Transverse colon (tissue), 4 donors: ENCODE measurements at regions not wholly inside any gene's neighbourhood (a gene's known extent, or its start where the extent isn't known, plus 50 kb on each side); places are given as distances from the start of the nearest gene placed in this dataset.

Source experiments
- DNase-seq: peaks from one replicate; pipeline ENCODE4 v3.0.0-alpha.2; 2019
- H3K27ac ChIP-seq, 4 donors: fragments of 200-600 bp; sonication (generic); 2 replicates each; pipeline ENCODE4 v1.5.1; 2016 to 2018; ENCODE audit warnings: inconsistent platforms in 4 of 4
- H3K27me3 ChIP-seq: fragments of 200-600 bp; sonication (generic); 2 replicates; pipeline ENCODE4 v1.5.1; 2017; ENCODE audit warnings: inconsistent platforms
- H3K36me3 ChIP-seq, 4 donors: fragments of 200-600 bp; sonication (generic); 2 replicates each; pipeline ENCODE4 v1.5.1; 2017 to 2019; ENCODE audit warnings: inconsistent platforms in 4 of 4
- H3K4me1 ChIP-seq, 4 donors: fragments of 200-600 bp; sonication (generic); 2 replicates each; pipeline ENCODE4 v1.5.1; 2017 to 2020; ENCODE audit warnings: inconsistent platforms in 4 of 4
- H3K4me3 ChIP-seq, 4 donors: fragments of 200-600 bp; sonication (generic); 1 replicate in 1 of 4; 2 replicates in 3 of 4; pipeline versions ENCODE4 v1.5.1 to v1.6.1; 2017 to 2019; ENCODE audit warnings: inconsistent platforms in 4 of 4
- H3K9me3 ChIP-seq, 2 donors: fragments of 200-600 bp; sonication (generic); 2 replicates each; pipeline ENCODE4 v1.5.1; 2017 to 2019; ENCODE audit warnings: inconsistent platforms in 2 of 2
- CTCF ChIP-seq, 5 experiments: fragments of 200-600 bp in 3 of 5; fragments of 450-650 bp in 2 of 5; sonication (generic) in 3 of 5; IDR thresholded peaks; 1 replicate in 2 of 5; 2 replicates in 3 of 5; pipeline ENCODE4 v1.5.1; 2016 to 2017; ENCODE audit warnings: antibody characterized with exemption in 5 of 5, inconsistent platforms in 3 of 5, mild to moderate bottlenecking in 2 of 5, moderate library complexity in 1 of 5
- EP300 ChIP-seq: sonication (generic); formaldehyde crosslinking; IDR thresholded peaks from one replicate; pipeline ENCODE4 v1.6.1; 2017; ENCODE audit warnings: antibody characterized with exemption, low read depth
- POLR2A ChIP-seq: fragments of 450-650 bp; IDR thresholded peaks from one replicate; pipeline ENCODE4 v1.6.1; 2016; ENCODE audit warnings: antibody characterized with exemption, mild to moderate bottlenecking, moderate library complexity
- POLR2AphosphoS5 ChIP-seq, 3 donors: sonication (generic); formaldehyde crosslinking; IDR thresholded peaks; one replicate each; pipeline ENCODE4 v1.6.1; 2016; ENCODE audit warnings: antibody characterized with exemption in 3 of 3
- WGBS, 2 donors: methylation state at CpG; one replicate each; pipeline ENCODE4 v1.1.5; 2018; ENCODE audit warnings: low coverage in 1 of 2; 5-methylcytosine and 5-hydroxymethylcytosine counted together
- in situ Hi-C, 4 donors: fragments of 200-750 bp; cut with MboI; loops; one replicate each; pipeline versions ENCODE4 v1.15.0 to v1.15.1; 2017; ENCODE audit warnings: low sequenced_read_pairs in 3 of 4, low pct_ligation_motif_present in 1 of 4, low pct_unique_long_range_greater_than_20kb in 1 of 4
- intact Hi-C: fragments of 100-400 bp; cut with DNase I; formaldehyde crosslinking; loops from one replicate; pipeline ENCODE4 v1.15.1; 2023; ENCODE audit warnings: low total_unique reads
- small RNA-seq, 4 donors: library from RNA; depleted of rRNA; stranded (forward); fragments of <200 nt; gene quantifications; one replicate each; pipeline ENCODE3, GENCODE V24; 2016

GRCh38 chr12:24014240-24014639 lies 64.8 kb upstream of the SOX5 start:
- Histone ChIP-seq H3K4me3 (no peak overlapping the region), H3K36me3 (no peaks in the 10 kb centered on the region), H3K4me1 (no peaks in the 10 kb centered on the region), H3K9me3 (no peaks in the 10 kb centered on the region), H3K27ac (no peak overlapping the region), H3K27me3 (no peaks in the 10 kb centered on the region)
- intact Hi-C loops (no loop called here), in situ Hi-C loops (no loop called here)
- WGBS, 2 donors = 89 to 100% methylated on average over 4 of the region's 4 CpGs
- no peak for TF ChIP-seq POLR2AphosphoS5 (IDR thresholded peaks at IDR 0.05)
- TF ChIP-seq CTCF (IDR thresholded peaks at IDR 0.05) = no peak
- no peak for TF ChIP-seq POLR2A
- TF ChIP-seq EP300 = no peak
- DNase-seq = no peak

GRCh38 chr12:24012528-24012927 lies 63.1 kb upstream of the SOX5 start:
- DNase-seq = no peak

GRCh38 chr12:24011927-24012507 lies 62.5 kb upstream of the SOX5 start:
- in situ Hi-C loops (no loop called here), intact Hi-C loops (no loop called here)

More at GRCh38 chr12:24012528-24012927, 63.1 kb upstream of the SOX5 start:
- H3K27me3 ChIP-seq = no peaks in the 10 kb centered on the region
- no peak for TF ChIP-seq POLR2AphosphoS5 (IDR thresholded peaks at IDR 0.05)
- WGBS, 2 donors = 90 to 96% methylated on average over 1 of the region's 1 CpG
- no peaks in the 10 kb centered on the region for H3K36me3 ChIP-seq
- H3K4me3 ChIP-seq = no peak overlapping the region
- in situ Hi-C loops (no loop called here), intact Hi-C loops (no loop called here)
- no peaks in the 10 kb centered on the region for H3K4me1 ChIP-seq
- H3K9me3 ChIP-seq = no peaks in the 10 kb centered on the region
- no peak overlapping the region for H3K27ac ChIP-seq

GRCh38 chr12:24008166-24008565 lies 58.7 kb upstream of the SOX5 start:
- Histone ChIP-seq H3K27me3 (no peaks in the 10 kb centered on the region), H3K9me3 (no peaks in the 10 kb centered on the region), H3K36me3 (no peaks in the 10 kb centered on the region), H3K27ac (no peak overlapping the region), H3K4me1 (no peaks in the 10 kb centered on the region), H3K4me3 (no peak overlapping the region)
- DNase-seq = no peak
- no peak for TF ChIP-seq CTCF (IDR thresholded peaks at IDR 0.05)
- in situ Hi-C loops (no loop called here), intact Hi-C loops (no loop called here)
- 79 to 85% methylated on average over 2 of the region's 2 CpGs for WGBS, 2 donors

More at GRCh38 chr12:24011927-24012507, 62.5 kb upstream of the SOX5 start:
- H3K4me3 ChIP-seq = no peak overlapping the region
- no peaks in the 10 kb centered on the region for H3K9me3 ChIP-seq
- no peak for TF ChIP-seq POLR2A
- TF ChIP-seq POLR2AphosphoS5 (IDR thresholded peaks at IDR 0.05) = no peak
- no peak for TF ChIP-seq CTCF (IDR thresholded peaks at IDR 0.05)
- TF ChIP-seq EP300 = no peak
- H3K27ac ChIP-seq = no peak overlapping the region
- H3K36me3 ChIP-seq = no peaks in the 10 kb centered on the region
- H3K4me1 ChIP-seq = no peaks in the 10 kb centered on the region
- H3K27me3 ChIP-seq = no peaks in the 10 kb centered on the region
- no peak for DNase-seq
- 78 to 89% methylated on average over 3 of the region's 3 CpGs for WGBS, 2 donors

Small RNA genes in the stretch of these regions (small RNA-seq; reads per million reads assigned to genes)
- gene MIR920 (0 reads per million in 4 donors), gene RN7SL38P (0 to 0.83 (median 0.18) reads per million in 4 donors)
